ENCODE measurements at regions not wholly inside any gene's neighbourhood (a gene's known extent, or its start where the extent isn't known, plus 50 kb on each side); places are given as distances from the start of the nearest gene placed in this dataset.
A peak's percentile ranks its signal among the peaks of the same experiment; 100 is the strongest.
"Not testable (repeated sequence)": the region's sequence is repeated elsewhere in the genome, so short reads cannot be mapped to it uniquely, and the experiment has no call there.

- peak in 1 of 2 donors; percentile 0 for DNase-seq (ENCODE audit: low read depth in 2 of 2)
- peak within 1 kb of the TSS in 1 of 4 experiments; percentile 39 for H3K4me3 ChIP-seq (replicated peaks in 1 of 4; ENCODE audit: control extremely low read depth in 1 of 4, insufficient read depth in 1 of 4, low read depth in 3 of 4, low read length in 4 of 4)
- H3K79me2 ChIP-seq (ENCODE audit: control insufficient read depth, insufficient read depth, low read length): no peaks in the 10 kb centered on the region
- no peaks in the 10 kb centered on the region for H3K4me1 ChIP-seq (ENCODE audit: control insufficient read depth, extremely low read depth, insufficient read depth, low read length)
- H3K4me2 ChIP-seq (ENCODE audit: extremely low read depth, insufficient read depth, low read length): no peak within 1 kb of the TSS
- H3K9ac ChIP-seq (ENCODE audit: insufficient read depth, low read length): no peak within 1 kb of the TSS
- no peak for TF ChIP-seq CTCF (conservative IDR thresholded peaks at IDR 0.05 in 1 of 2, IDR thresholded peaks at IDR 0.05 in 1 of 2; ENCODE audit: low read depth in 1 of 2, low read length in 2 of 2)
- TF ChIP-seq EZH2 (IDR thresholded peaks at IDR 0.05; ENCODE audit: low read length, missing control alignments): no peak
- no peaks in the 10 kb centered on the region for H3K9me3 ChIP-seq (ENCODE audit: control insufficient read depth, insufficient read depth, low read depth, low read length)
- H3K27me3 ChIP-seq (ENCODE audit: control insufficient read depth, insufficient read depth, low read length): no peaks in the 10 kb centered on the region
- H3K27ac ChIP-seq (ENCODE audit: insufficient read depth, low read length): no peak within 1 kb of the TSS
- peak within 1 kb of the TSS; percentile 7 for H2AFZ ChIP-seq (ENCODE audit: low read length)
- H3K36me3 ChIP-seq (ENCODE audit: control insufficient read depth, insufficient read depth, low read length): no peaks in the 10 kb centered on the region
- no peaks in the 10 kb centered on the region for H4K20me1 ChIP-seq (ENCODE audit: control insufficient read depth, extremely low read depth, insufficient read depth, low read length)
Observed at GRCh38 chr3:87792534-87793336, 266.1 kb downstream of the CGGBP1 start, which contains the start of gene HTR1F. TSS of gene HTR1F (plus strand) at chr3:87792706.

- no peaks in the 10 kb centered on the region for H3K79me2 ChIP-seq (ENCODE audit: control insufficient read depth, insufficient read depth, low read length)
- no peaks in the 10 kb centered on the region for H3K27me3 ChIP-seq (ENCODE audit: control insufficient read depth, insufficient read depth, low read length)
- H3K4me2 ChIP-seq (ENCODE audit: extremely low read depth, insufficient read depth, low read length): no peak overlapping the region
- no peak overlapping the region for H3K9ac ChIP-seq (ENCODE audit: insufficient read depth, low read length)
- no peaks in the 10 kb centered on the region for H3K4me1 ChIP-seq (ENCODE audit: control insufficient read depth, extremely low read depth, insufficient read depth, low read length)
- no peak for DNase-seq (ENCODE audit: low read depth in 2 of 2)
- no peaks in the 10 kb centered on the region for H3K9me3 ChIP-seq (ENCODE audit: control insufficient read depth, insufficient read depth, low read depth, low read length)
- no peaks in the 10 kb centered on the region for H3K36me3 ChIP-seq (ENCODE audit: control insufficient read depth, insufficient read depth, low read length)
- H3K4me3 ChIP-seq (replicated peaks in 1 of 4; ENCODE audit: control extremely low read depth in 1 of 4, insufficient read depth in 1 of 4, low read depth in 3 of 4, low read length in 4 of 4): peak overlapping the region in 1 of 4 experiments; percentile 39
- H3K27ac ChIP-seq (ENCODE audit: insufficient read depth, low read length): no peak overlapping the region
- H4K20me1 ChIP-seq (ENCODE audit: control insufficient read depth, extremely low read depth, insufficient read depth, low read length): no peaks in the 10 kb centered on the region
- H2AFZ ChIP-seq (ENCODE audit: low read length): peak overlapping the region; percentile 7
- no peak for TF ChIP-seq EZH2 (IDR thresholded peaks at IDR 0.05; ENCODE audit: low read length, missing control alignments)
Observed at GRCh38 chr3:87792198-87792533, 266.6 kb downstream of the CGGBP1 start.

- Histone ChIP-seq H3K4me1 (ENCODE audit: control insufficient read depth, extremely low read depth, insufficient read depth, low read length) (no peaks in the 10 kb centered on the region), H3K27me3 (ENCODE audit: control insufficient read depth, insufficient read depth, low read length) (no peaks in the 10 kb centered on the region), H3K36me3 (ENCODE audit: control insufficient read depth, insufficient read depth, low read length) (no peaks in the 10 kb centered on the region), H3K4me3 (replicated peaks in 1 of 4; ENCODE audit: control extremely low read depth in 1 of 4, insufficient read depth in 1 of 4, low read depth in 3 of 4, low read length in 4 of 4) (no peak overlapping the region), H3K9ac (ENCODE audit: insufficient read depth, low read length) (no peak overlapping the region), H3K9me3 (ENCODE audit: control insufficient read depth, insufficient read depth, low read depth, low read length) (no peaks in the 10 kb centered on the region), H3K27ac (ENCODE audit: insufficient read depth, low read length) (no peak overlapping the region), H2AFZ (ENCODE audit: low read length) (no peak overlapping the region), H3K79me2 (ENCODE audit: control insufficient read depth, insufficient read depth, low read length) (no peaks in the 10 kb centered on the region), H3K4me2 (ENCODE audit: extremely low read depth, insufficient read depth, low read length) (no peak overlapping the region), H4K20me1 (ENCODE audit: control insufficient read depth, extremely low read depth, insufficient read depth, low read length) (no peaks in the 10 kb centered on the region)
- no peak for DNase-seq (ENCODE audit: low read depth in 2 of 2)
- TF ChIP-seq CTCF (conservative IDR thresholded peaks at IDR 0.05 in 1 of 2, IDR thresholded peaks at IDR 0.05 in 1 of 2; ENCODE audit: low read depth in 1 of 2, low read length in 2 of 2) (no peak), EZH2 (IDR thresholded peaks at IDR 0.05; ENCODE audit: low read length, missing control alignments) (no peak)
Observed at GRCh38 chr3:87791248-87792027, 267.4 kb downstream of the CGGBP1 start.

- H3K4me3 ChIP-seq (replicated peaks in 1 of 4; ENCODE audit: control extremely low read depth in 1 of 4, insufficient read depth in 1 of 4, low read depth in 3 of 4, low read length in 4 of 4); H3K36me3 ChIP-seq (ENCODE audit: control insufficient read depth, insufficient read depth, low read length); H3K4me1 ChIP-seq (ENCODE audit: control insufficient read depth, extremely low read depth, insufficient read depth, low read length); H3K9me3 ChIP-seq (ENCODE audit: control insufficient read depth, insufficient read depth, low read depth, low read length); H3K79me2 ChIP-seq (ENCODE audit: control insufficient read depth, insufficient read depth, low read length); H2AFZ ChIP-seq (ENCODE audit: low read length); H3K4me2 ChIP-seq (ENCODE audit: extremely low read depth, insufficient read depth, low read length); H3K9ac ChIP-seq (ENCODE audit: insufficient read depth, low read length); H3K27ac ChIP-seq (ENCODE audit: insufficient read depth, low read length); H3K27me3 ChIP-seq (ENCODE audit: control insufficient read depth, insufficient read depth, low read length); H4K20me1 ChIP-seq (ENCODE audit: control insufficient read depth, extremely low read depth, insufficient read depth, low read length); DNase-seq (ENCODE audit: low read depth in 2 of 2): not testable (repeated sequence)
Observed at GRCh38 chr3:87789049-87789448, 269.8 kb downstream of the CGGBP1 start.

All from fibroblast of lung (primary cell).